AG09319 (cell line): ENCODE measurements at regions not wholly inside any gene's neighbourhood (a gene's known extent, or its start where the extent isn't known, plus 50 kb on each side); places are given as distances from the start of the nearest gene placed in this dataset.

Experiments
- DNase-seq: peaks from one replicate; pipeline ENCODE4 v3.0.0-alpha.2; 2010; ENCODE audit warnings: low read depth; ENCODE audit errors: extremely low read depth
- CTCF ChIP-seq: IDR thresholded peaks from 2 replicates; pipeline ENCODE4 v1.5.1; 2011; ENCODE audit warnings: low read depth, mild to moderate bottlenecking, inconsistent platforms, low read length, moderate library complexity

- DNase-seq: no peak
- no peak for TF ChIP-seq CTCF
Observed at GRCh38 chr3:79864077-79864476, 96.3 kb upstream of the ROBO1 start.

- TF ChIP-seq CTCF: no peak
- no peak for DNase-seq
Observed at GRCh38 chr3:79848876-79849275, 81.1 kb upstream of the ROBO1 start.

GRCh38 chr3:79847928-79848327, 80.1 kb upstream of the ROBO1 start:
- no peak for DNase-seq
- TF ChIP-seq CTCF: no peak

DNA sequence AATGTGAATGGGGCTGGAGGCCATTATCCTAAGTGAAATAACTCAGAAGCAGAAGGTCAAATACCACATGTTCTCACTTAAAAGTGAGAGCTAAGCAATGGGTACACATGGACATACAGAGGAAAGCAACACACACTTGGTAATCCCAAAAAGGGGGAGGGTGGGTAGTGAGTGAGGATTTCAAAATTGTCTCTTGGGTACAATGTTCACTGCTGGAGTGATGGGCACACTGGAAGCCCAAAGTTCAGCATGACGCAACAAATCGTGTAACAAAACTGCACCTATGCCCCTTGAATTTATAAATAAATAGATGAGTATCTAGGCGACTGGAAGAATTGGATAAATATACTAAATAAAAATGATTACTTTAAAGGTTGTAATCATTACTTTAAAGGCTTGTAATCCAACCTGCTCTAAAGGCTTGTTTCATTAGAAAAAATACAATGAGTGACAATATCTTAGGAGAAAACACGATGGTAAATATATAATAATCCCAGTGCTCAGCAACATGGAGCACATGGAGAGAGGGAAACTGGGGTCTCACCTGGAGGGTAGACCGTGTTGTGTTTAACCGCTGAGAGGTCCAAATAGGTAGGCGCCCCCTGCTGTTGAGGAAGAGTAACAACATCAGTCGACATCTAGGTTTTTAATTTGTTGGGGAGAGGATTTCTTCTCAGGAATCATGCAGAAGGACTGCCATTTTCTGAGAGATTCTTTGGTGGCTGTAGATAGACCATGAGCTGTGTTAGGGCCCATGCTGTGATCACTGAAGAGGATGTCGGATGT, 78.5 kb upstream of the ROBO1 start:
- TF ChIP-seq CTCF: peak; percentile 8

GRCh38 chr3:79845546-79845945, 77.7 kb upstream of the ROBO1 start:
- no peak for DNase-seq
- no peak for TF ChIP-seq CTCF

More for the DNA sequence above, 78.5 kb upstream of the ROBO1 start:
- no peak for DNase-seq

- DNase-seq: no peak
- no peak for TF ChIP-seq CTCF
Observed at GRCh38 chr3:79844176-79844575, 76.4 kb upstream of the ROBO1 start.

DNA sequence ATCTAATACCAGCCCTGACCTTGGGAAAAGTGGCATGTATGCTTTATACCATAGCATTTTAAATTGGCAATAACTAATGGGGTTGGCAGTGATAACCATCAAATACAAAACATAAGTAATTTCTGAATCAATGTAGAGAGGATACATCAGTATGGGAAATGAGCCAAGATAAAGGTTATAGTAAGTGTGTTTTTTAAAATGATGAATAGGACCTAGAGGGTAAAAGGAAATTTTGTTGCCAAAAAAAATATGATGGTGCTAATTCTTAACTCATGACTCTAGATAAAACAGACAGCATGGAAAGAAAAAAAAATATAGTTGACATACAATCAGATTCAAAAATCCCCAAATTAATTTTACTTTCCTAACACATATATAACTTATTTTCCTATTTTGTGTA, 75.4 kb upstream of the ROBO1 start:
- no peak for TF ChIP-seq CTCF
- no peak for DNase-seq
